GM12892 (cell line): ENCODE measurements at regions not wholly inside any gene's neighbourhood (a gene's known extent, or its start where the extent isn't known, plus 50 kb on each side); places are given as distances from the start of the nearest gene placed in this dataset.

Experiments
- POLR2A ChIP-seq: IDR thresholded peaks from 2 replicates; pipeline ENCODE4 v1.6.1; 2011; ENCODE audit warnings: low read depth, low read length, control low read depth
- POLR2AphosphoS5 ChIP-seq: IDR thresholded peaks from 2 replicates; pipeline ENCODE4 v1.6.1; 2011; ENCODE audit warnings: low read depth, low read length, control low read depth
- TAF1 ChIP-seq: IDR thresholded peaks from 2 replicates; pipeline ENCODE4 v1.6.1; 2011; ENCODE audit warnings: low read depth, mild to moderate bottlenecking, control low read depth, low read length, borderline replicate concordance

- TF ChIP-seq TAF1 (no peak), POLR2A (no peak), POLR2AphosphoS5 (no peak)
These were observed 101.1 kb downstream of the DLEU7 start for GRCh38 chr13:50742353-50742752.
